Midbrain (tissue), 1 donor: ENCODE measurements at regions not wholly inside any gene's neighbourhood (a gene's known extent, or its start where the extent isn't known, plus 50 kb on each side); places are given as distances from the start of the nearest gene placed in this dataset.
A peak's percentile ranks its signal among the peaks of the same experiment; 100 is the strongest.
"Not testable (repeated sequence)": the region's sequence is repeated elsewhere in the genome, so short reads cannot be mapped to it uniquely, and the experiment has no call there.

Experiments
- DNase-seq: peaks from one replicate; lab custom pipeline; 2025; lab: John Stamatoyannopoulos, UW

- DNase-seq, result no peak
Observed at GRCh38 chr11:29483831-29484230, 533.0 kb downstream of the KCNA4 start.

GRCh38 chr11:29482510-29482909 lies 534.3 kb downstream of the KCNA4 start:
- DNase-seq, result no peak

DNA sequence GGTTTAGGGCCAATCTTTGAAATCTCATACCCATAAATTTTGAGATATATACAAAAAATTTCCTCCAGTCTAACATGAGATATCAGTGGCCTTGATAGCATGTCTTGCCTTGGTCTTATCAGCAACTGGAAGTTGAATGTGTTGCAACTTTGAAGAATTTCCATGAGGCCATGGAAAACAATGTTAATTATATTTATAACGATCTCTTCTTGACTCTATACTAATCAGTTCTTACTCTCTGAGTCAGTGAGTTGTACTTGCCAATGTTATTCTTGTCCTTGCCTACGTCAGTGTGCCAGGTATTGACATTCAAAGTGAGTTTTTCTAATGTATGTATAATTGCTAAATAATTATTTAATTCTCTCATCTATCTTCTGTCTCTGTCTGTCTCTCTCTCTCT lies 535.1 kb downstream of the KCNA4 start:
- DNase-seq, result no peak

DNA sequence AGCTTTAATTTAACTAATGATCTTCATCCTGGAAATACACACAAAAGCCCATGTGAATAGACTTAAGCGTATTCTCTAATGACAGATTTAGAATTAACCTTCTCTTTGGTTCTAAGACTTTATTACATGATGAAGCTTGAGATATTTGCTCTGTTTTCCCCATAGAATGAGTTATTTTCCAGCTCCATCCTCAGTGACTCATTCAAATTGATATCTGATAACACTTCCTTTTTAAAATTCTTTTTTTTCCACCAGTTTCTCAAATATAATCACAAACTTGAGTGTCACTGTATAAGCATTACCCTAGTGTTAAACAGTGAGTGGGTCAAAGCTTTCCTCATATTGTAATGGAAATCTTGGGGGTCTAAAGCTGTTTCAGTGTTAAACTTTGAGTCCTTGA lies 535.8 kb downstream of the KCNA4 start:
- DNase-seq, result no peak

- DNase-seq, result no peak
Observed at GRCh38 chr11:29458252-29458651, 558.6 kb downstream of the KCNA4 start.

GRCh38 chr11:29452146-29452545 lies 564.7 kb downstream of the KCNA4 start:
- DNase-seq, result no peak

DNA sequence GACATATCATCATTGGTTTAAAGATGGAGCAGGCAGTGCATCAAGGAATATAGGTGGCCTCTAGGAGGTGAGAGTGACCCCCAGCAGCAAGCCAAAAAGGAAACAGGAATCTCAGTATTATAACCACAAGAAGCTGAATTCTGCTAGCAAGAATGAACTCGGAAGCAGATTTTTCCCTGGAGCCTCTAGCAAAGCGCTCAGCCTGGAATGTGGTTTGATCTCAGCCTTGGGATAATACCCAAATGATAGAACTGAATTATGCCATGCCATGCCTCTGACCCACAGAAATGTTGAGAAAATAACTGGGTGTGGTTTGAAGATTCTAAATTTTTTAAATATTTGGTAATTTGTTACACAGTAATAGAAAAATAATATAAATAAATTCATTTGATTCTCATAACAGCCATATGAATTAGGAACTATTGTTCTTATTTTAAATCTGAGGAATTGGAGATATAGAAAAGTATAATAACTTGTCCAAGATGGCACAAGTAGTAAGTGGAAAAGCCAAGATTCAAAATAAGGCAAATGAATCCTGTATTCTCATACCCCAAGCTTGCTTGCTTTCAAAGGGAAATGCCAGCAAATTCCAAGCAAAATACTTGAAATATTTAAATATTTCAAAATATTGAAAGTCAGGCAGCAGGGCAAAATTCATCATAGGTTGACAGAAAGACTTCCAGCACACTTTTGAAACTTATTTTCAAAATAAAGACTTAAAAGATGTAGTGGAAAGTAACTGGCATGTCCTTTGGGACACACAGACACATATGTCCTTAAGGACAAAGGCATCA lies 567.4 kb downstream of the KCNA4 start:
- DNase-seq, result no peak

GRCh38 chr11:29448246-29448877 lies 568.5 kb downstream of the KCNA4 start:
- peak; percentile 31 for DNase-seq

DNA sequence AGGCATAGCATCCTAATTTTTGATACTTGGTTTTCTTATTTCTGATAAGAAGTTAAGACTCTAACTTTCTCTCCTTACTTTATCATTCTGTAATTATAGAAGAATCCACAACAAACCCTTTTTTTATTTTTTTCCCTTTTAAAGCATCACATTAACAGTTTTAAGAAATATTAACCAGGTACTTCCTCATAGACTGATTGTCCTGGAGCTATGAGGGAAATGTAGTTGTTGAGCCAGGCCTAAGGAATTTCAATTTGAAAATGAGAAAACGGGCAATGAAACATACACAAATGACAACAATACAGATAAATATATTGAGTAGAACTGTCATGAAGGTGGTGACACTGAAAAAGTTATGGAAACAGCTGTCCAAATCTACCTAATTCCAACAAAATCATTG lies 569.0 kb downstream of the KCNA4 start:
- DNase-seq, result no peak

DNA sequence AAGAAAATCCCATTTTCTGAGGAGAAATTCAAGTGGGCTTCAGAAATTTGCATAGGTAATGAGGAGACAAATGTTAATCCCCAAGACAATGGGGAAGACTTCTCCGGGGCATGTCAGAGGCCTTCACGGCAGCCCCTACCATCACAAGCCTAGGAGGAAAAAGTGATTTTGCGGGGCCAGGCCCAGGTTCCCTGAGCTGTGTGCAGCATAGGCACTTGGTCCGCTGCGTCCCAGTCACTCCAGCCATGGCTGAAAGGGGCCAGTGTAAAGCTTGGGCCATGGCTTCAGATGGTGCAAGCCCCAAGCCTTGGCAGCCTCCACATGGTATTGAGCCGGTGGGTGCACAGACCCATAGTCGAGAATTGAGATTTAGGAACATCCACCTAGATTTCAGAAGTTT lies 570.7 kb downstream of the KCNA4 start:
- DNase-seq, result no peak

DNA sequence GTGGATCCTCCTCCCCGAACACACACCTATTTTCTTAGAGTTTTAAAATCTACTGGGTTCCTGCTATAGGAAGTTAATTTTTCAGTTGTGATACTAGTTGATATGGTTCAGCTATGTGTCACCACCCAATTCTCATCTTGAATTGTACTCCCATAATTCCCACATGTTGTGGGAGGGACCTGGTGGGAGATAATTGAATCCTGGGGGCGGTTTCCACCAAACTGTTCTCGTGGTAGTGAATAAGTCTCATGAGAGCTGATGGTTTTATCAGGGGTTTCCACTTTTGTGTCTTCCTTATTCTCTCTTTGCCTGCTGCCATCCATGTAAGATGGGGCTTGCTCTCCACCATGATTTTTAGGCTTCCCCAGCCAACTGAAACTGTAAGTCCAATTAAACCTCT lies 571.6 kb downstream of the KCNA4 start:
- DNase-seq, result not testable (repeated sequence)

- no peak for DNase-seq
Observed at GRCh38 chr11:29438815-29439214, 578.0 kb downstream of the KCNA4 start.

GRCh38 chr11:29435421-29435820 lies 581.4 kb downstream of the KCNA4 start:
- no peak for DNase-seq

GRCh38 chr11:29432719-29433325 lies 584.0 kb downstream of the KCNA4 start:
- DNase-seq, result peak; percentile 27

- DNase-seq, result no peak
Observed at GRCh38 chr11:29405305-29405704, 611.5 kb downstream of the KCNA4 start.

- no peak for DNase-seq
Observed at GRCh38 chr11:29395555-29396072, 621.2 kb downstream of the KCNA4 start.

GRCh38 chr11:29389793-29390192 lies 627.0 kb downstream of the KCNA4 start:
- DNase-seq, result no peak

GRCh38 chr11:29373725-29374124 lies 643.1 kb downstream of the KCNA4 start:
- DNase-seq, result no peak

- DNase-seq, result no peak
Observed at GRCh38 chr11:29368126-29368525, 648.7 kb downstream of the KCNA4 start.

DNA sequence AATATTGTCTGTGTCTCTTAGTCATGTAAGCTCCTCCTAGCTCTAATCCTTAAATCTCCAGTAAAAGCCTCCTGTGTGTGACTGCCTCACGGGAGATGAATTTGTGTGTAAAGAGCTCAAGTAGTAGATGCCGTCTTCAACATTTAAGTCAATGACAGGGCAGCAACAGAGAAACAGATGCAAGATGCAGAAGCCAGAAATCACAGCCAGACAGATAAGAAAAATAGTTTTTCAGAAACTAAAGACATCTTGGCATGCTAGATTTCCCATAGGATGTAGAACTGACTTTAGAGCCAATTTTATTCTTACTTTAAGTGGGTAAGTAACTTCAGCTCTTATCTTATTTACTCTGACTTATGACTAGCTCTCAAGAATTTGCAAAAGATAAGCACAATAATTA lies 652.8 kb downstream of the KCNA4 start:
- DNase-seq, result no peak

DNA sequence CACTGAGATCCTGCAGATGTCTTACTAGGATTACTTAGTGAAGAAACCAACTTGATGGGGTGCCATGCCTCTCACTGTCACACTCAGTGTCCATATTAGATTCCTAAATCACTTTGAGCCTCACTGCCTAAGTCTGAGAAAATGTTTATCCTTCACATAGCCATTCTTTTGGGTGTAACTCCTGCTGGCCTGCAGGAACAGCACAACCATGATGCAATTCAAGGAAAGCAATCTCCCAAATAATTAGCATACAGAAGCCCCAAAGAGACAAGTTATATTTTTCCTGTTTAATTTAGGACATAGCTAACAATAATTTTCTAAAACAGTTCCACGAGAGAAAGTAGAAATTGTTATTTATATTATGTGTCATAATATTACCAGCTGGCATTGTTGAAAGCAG lies 655.5 kb downstream of the KCNA4 start:
- DNase-seq, result no peak

DNA sequence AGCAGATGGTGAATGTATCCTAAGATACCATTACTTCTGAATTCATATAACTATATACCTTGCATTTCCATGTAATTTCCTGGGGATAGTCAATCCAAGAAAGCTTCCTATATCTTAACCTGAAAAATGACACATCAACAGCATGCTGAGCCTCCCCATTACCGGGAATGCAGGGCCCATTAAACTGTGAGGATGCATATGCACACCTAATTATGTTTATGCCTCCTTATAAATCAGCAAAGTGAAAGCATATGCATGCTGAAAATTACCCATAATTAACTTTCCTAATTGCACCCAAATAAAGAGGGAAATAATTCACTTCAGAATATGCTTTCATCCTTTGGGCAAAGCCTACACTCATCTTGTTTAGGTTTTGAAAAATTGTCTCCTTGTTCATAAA lies 663.0 kb downstream of the KCNA4 start:
- no peak for DNase-seq

- no peak for DNase-seq
Observed at GRCh38 chr11:29352273-29352795, 664.5 kb downstream of the KCNA4 start.
